MM.1S (cell line): ENCODE measurements at regions not wholly inside any gene's neighbourhood (a gene's known extent, or its start where the extent isn't known, plus 50 kb on each side); places are given as distances from the start of the nearest gene placed in this dataset.

Source experiments
- DNase-seq: peaks from one replicate; pipeline ENCODE4 v3.0.0-alpha.2; 2015
- H2AFZ ChIP-seq: fragments of 300-600 bp; sonication (generic); 2 replicates; pipeline ENCODE4 v1.6.0; 2016; ENCODE audit warnings: antibody characterized with exemption, low read length
- H3F3A ChIP-seq: fragments of 300-600 bp; sonication (generic); 2 replicates; pipeline ENCODE4 v1.6.1; 2016; ENCODE audit warnings: mild to moderate bottlenecking, antibody characterized with exemption, low read length, moderate library complexity, mixed read lengths; ENCODE audit not compliant: insufficient read depth
- H3K27ac ChIP-seq: fragments of 300-600 bp; sonication (generic); 2 replicates; pipeline ENCODE4 v1.5.1; 2016; ENCODE audit warnings: mild to moderate bottlenecking, low read length
- H3K27me3 ChIP-seq: fragments of 300-600 bp; sonication (generic); replicated peaks from 2 replicates; pipeline ENCODE4 v1.6.0; 2016; ENCODE audit warnings: low read length; ENCODE audit not compliant: insufficient read depth
- H3K36me3 ChIP-seq: fragments of 300-600 bp; sonication (generic); replicated peaks from 2 replicates; pipeline ENCODE4 v1.6.1; 2016; ENCODE audit warnings: mild to moderate bottlenecking, low read length, mixed read lengths; ENCODE audit not compliant: insufficient read depth
- H3K4me1 ChIP-seq: fragments of 300-600 bp; sonication (generic); 2 replicates; pipeline ENCODE4 v1.6.1; 2016; ENCODE audit warnings: low read length, mixed read lengths
- H3K4me2 ChIP-seq: fragments of 300-600 bp; sonication (generic); 2 replicates; pipeline ENCODE4 v1.6.0; 2016; ENCODE audit warnings: low read depth, low read length
- H3K4me3 ChIP-seq: fragments of 300-600 bp; sonication (generic); 2 replicates; pipeline ENCODE4 v1.5.1; 2016; ENCODE audit warnings: low read length, mixed read lengths
- H3K79me2 ChIP-seq: fragments of 300-600 bp; sonication (generic); 2 replicates; pipeline ENCODE4 v1.6.1; 2016; ENCODE audit warnings: mixed run types, low read length, mixed read lengths
- H3K9ac ChIP-seq: fragments of 300-600 bp; sonication (generic); 2 replicates; pipeline ENCODE4 v1.6.1; 2016; ENCODE audit warnings: low read length, mixed read lengths
- H3K9me2 ChIP-seq: fragments of 300-600 bp; sonication (generic); replicated peaks from 2 replicates; pipeline ENCODE4 v1.6.1; 2016; ENCODE audit warnings: mild to moderate bottlenecking, low read length, mixed read lengths; ENCODE audit not compliant: insufficient read depth
- H3K9me3 ChIP-seq: fragments of 300-600 bp; sonication (generic); replicated peaks from 2 replicates; pipeline ENCODE4 v1.6.1; 2016; ENCODE audit warnings: mild to moderate bottlenecking, low read length, mixed read lengths; ENCODE audit not compliant: insufficient read depth
- H4K20me1 ChIP-seq: fragments of 300-600 bp; sonication (generic); 2 replicates; pipeline ENCODE4 v1.6.1; 2016; ENCODE audit warnings: mild to moderate bottlenecking, low read length, moderate library complexity, mixed read lengths; ENCODE audit not compliant: insufficient read depth
- EZH2 ChIP-seq: fragments of 300-600 bp; sonication (generic); optimal IDR thresholded peaks from 2 replicates; pipeline ENCODE3; 2017; ENCODE audit warnings: low read depth, mild to moderate bottlenecking, antibody characterized with exemption, low read length, mixed read lengths
- EZH2phosphoT487 ChIP-seq: fragments of 300-600 bp; sonication (generic); IDR thresholded peaks from 2 replicates; pipeline ENCODE4 v1.6.1; 2018; ENCODE audit warnings: antibody characterized with exemption, low read length
- TF ChIP-seq, protein P1 (sequence below): fragments of 300-600 bp; sonication (generic); IDR thresholded peaks from 2 replicates; pipeline ENCODE4 v1.5.1; 2016; ENCODE audit warnings: antibody characterized with exemption, low read length, mixed read lengths

- Histone ChIP-seq H4K20me1 (no peaks in the 10 kb centered on the region), H3K27ac (no peak overlapping the region), H2AFZ (no peak overlapping the region), H3K4me2 (no peak overlapping the region), H3K27me3 (no peaks in the 10 kb centered on the region), H3K79me2 (no peaks in the 10 kb centered on the region), H3K9ac (no peak overlapping the region), H3K9me2 (no peaks in the 10 kb centered on the region), H3K4me1 (no peaks in the 10 kb centered on the region), H3F3A (no peaks in the 10 kb centered on the region), H3K4me3 (no peak overlapping the region), H3K9me3 (no peaks in the 10 kb centered on the region), H3K36me3 (no peaks in the 10 kb centered on the region)
- no peak for DNase-seq
- TF ChIP-seq, protein P1, sequence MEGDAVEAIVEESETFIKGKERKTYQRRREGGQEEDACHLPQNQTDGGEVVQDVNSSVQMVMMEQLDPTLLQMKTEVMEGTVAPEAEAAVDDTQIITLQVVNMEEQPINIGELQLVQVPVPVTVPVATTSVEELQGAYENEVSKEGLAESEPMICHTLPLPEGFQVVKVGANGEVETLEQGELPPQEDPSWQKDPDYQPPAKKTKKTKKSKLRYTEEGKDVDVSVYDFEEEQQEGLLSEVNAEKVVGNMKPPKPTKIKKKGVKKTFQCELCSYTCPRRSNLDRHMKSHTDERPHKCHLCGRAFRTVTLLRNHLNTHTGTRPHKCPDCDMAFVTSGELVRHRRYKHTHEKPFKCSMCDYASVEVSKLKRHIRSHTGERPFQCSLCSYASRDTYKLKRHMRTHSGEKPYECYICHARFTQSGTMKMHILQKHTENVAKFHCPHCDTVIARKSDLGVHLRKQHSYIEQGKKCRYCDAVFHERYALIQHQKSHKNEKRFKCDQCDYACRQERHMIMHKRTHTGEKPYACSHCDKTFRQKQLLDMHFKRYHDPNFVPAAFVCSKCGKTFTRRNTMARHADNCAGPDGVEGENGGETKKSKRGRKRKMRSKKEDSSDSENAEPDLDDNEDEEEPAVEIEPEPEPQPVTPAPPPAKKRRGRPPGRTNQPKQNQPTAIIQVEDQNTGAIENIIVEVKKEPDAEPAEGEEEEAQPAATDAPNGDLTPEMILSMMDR: no peak
- TF ChIP-seq EZH2phosphoT487: no peak
- TF ChIP-seq EZH2: no peak
Observed at GRCh38 chr18:9039441-9040071, 62.9 kb upstream of the NDUFV2 start.

DNA sequence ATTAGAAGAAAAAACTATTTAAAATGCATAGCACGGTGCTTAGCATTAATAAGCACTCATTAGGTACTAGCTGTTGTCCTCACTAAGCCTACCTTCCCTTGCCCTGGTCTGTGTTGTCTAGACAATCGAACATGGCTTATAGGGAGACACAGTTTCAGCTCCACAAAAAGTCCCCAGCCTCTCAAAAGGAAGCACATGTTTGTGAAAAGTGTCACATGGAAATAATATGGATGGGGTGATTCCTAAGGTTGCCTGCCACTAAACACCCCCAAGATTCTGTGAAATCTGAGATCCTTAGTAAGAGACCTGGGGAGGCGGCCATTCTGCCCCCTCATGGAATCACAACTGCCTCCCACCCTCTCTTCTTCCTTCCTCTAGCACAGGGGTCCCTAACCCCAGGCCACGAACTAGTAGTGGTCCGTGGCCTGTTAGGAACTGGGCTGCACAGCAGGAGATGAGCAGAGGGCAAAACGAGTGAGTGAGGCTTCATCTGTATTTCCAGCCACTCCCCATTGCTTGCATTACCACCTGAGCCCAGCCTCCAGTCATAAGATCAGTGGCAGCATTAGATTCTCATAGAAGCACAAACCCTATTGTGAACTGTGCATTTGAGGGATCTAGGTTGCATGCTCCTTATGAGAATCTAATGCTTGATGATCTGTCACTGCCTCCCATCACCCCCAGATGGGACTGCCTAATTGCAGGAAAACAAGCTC is 59.6 kb upstream of the NDUFV2 start:
- no peak overlapping the region for H2AFZ ChIP-seq
- DNase-seq: no peak
- no peaks in the 10 kb centered on the region for H3K79me2 ChIP-seq
- no peaks in the 10 kb centered on the region for H3K4me1 ChIP-seq
- no peak overlapping the region for H3K4me2 ChIP-seq
- TF ChIP-seq EZH2phosphoT487 (no peak), EZH2 (no peak)
- H3K9me3 ChIP-seq: no peaks in the 10 kb centered on the region
- H3K4me3 ChIP-seq: no peak overlapping the region
- H3F3A ChIP-seq: no peaks in the 10 kb centered on the region
- no peaks in the 10 kb centered on the region for H3K9me2 ChIP-seq
- H3K27ac ChIP-seq: no peak overlapping the region
- no peak overlapping the region for H3K9ac ChIP-seq
- H3K27me3 ChIP-seq: no peaks in the 10 kb centered on the region
- no peaks in the 10 kb centered on the region for H4K20me1 ChIP-seq
- no peaks in the 10 kb centered on the region for H3K36me3 ChIP-seq

DNA sequence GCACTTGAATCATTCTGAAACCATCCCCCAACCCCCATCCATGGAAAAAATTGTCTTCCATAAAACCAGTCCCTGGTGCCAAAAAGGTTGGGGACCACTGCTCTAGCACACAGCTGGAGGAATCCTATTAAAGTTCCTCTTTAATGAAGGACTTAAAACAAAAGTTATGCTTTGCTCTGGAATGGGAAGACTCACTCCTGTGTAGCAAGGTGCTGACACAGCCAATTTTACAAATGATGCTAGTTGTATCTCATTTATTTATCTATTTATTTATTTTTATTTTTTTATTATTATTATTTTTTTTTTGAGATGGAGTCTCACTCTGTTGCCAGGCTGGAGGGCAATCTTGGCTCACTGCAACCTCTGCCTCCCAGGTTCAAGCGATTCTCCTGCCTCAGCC is 58.9 kb upstream of the NDUFV2 start:
- DNase-seq: no peak
- no peaks in the 10 kb centered on the region for H3K9me3 ChIP-seq
- no peak overlapping the region for H3K27ac ChIP-seq
- H3K79me2 ChIP-seq: no peaks in the 10 kb centered on the region
- no peak overlapping the region for H3K4me3 ChIP-seq
- no peaks in the 10 kb centered on the region for H3F3A ChIP-seq
- TF ChIP-seq, protein P1: no peak
- TF ChIP-seq EZH2phosphoT487 (no peak), EZH2 (no peak)
- H3K9ac ChIP-seq: no peak overlapping the region
- no peaks in the 10 kb centered on the region for H3K9me2 ChIP-seq
- H4K20me1 ChIP-seq: no peaks in the 10 kb centered on the region
- no peaks in the 10 kb centered on the region for H3K27me3 ChIP-seq
- no peak overlapping the region for H2AFZ ChIP-seq
- no peaks in the 10 kb centered on the region for H3K36me3 ChIP-seq
- no peaks in the 10 kb centered on the region for H3K4me1 ChIP-seq
- no peak overlapping the region for H3K4me2 ChIP-seq

GRCh38 chr18:9047715-9048114 is 54.8 kb upstream of the NDUFV2 start:
- no peaks in the 10 kb centered on the region for H3K4me1 ChIP-seq
- no peaks in the 10 kb centered on the region for H3K27me3 ChIP-seq
- no peaks in the 10 kb centered on the region for H3F3A ChIP-seq
- H3K4me3 ChIP-seq: no peak overlapping the region
- DNase-seq: no peak
- H3K4me2 ChIP-seq: no peak overlapping the region
- no peak overlapping the region for H3K9ac ChIP-seq
- H3K9me2 ChIP-seq: no peaks in the 10 kb centered on the region
- no peaks in the 10 kb centered on the region for H3K36me3 ChIP-seq
- H3K79me2 ChIP-seq: no peaks in the 10 kb centered on the region
- H2AFZ ChIP-seq: no peak overlapping the region
- TF ChIP-seq, protein P1: no peak
- no peak for TF ChIP-seq EZH2phosphoT487
- no peak for TF ChIP-seq EZH2
- H3K9me3 ChIP-seq: no peaks in the 10 kb centered on the region
- H4K20me1 ChIP-seq: no peaks in the 10 kb centered on the region
- no peak overlapping the region for H3K27ac ChIP-seq
